ENCODE measurements at regions not wholly inside any gene's neighbourhood (a gene's known extent, or its start where the extent isn't known, plus 50 kb on each side); places are given as distances from the start of the nearest gene placed in this dataset.

DNA sequence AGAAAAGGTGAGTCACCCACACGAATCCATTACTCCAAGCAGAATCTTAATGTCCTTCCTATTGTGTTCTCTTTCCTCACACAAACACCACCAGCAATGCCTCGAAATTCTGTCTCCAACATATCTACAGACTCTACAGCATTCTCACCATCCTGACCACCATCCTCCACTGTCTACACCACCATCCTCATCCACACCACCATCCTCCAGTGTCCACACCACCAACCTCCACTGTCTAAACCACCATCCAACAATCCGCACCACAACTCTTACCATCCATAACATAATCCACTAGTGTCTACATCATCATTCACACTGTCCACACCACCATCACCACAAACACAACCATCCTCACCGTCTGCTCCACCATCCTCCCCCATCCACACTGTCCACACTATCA, 121.6 kb upstream of the ALKAL2 start:
- ATAC-seq (replicated peaks), result no peak
- Mint-ChIP-seq H3K4me1 (no peaks in the 10 kb centered on the region), H3K4me3 (no peak overlapping the region), H3K27me3 (peaks cover 10% of the 10 kb centered on the region), H3K27ac (no peak overlapping the region), H3K9me3 (peaks cover 8% of the 10 kb centered on the region), H3K36me3 (ENCODE audit: low read depth) (no peaks in the 10 kb centered on the region)

DNA sequence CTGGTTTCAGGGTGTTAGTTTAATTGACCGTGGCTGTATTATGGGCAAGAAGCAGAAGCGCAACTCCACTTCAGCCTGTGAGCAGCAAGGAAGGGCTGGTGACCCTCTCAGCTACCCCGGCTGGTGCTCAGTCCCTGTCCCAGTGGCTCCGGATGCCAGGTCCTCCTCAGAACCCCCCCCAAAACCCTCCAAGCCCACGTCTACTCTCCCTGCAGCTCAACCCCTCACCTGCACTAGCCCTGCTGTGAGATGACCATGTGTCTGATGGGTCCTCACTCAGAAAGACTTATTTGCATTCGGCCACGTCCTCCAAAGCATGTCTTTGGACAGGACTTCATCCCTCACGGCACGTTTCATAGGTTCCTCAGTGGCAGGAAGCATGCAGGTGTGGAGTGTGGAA, 119.7 kb upstream of the ALKAL2 start:
- Mint-ChIP-seq H3K4me3 (no peak overlapping the region), H3K4me1 (no peaks in the 10 kb centered on the region), H3K9me3 (peaks cover 7% of the 10 kb centered on the region), H3K27me3 (peaks cover 10% of the 10 kb centered on the region), H3K27ac (no peak overlapping the region), H3K36me3 (ENCODE audit: low read depth) (no peaks in the 10 kb centered on the region)
- ATAC-seq (replicated peaks), result no peak

DNA sequence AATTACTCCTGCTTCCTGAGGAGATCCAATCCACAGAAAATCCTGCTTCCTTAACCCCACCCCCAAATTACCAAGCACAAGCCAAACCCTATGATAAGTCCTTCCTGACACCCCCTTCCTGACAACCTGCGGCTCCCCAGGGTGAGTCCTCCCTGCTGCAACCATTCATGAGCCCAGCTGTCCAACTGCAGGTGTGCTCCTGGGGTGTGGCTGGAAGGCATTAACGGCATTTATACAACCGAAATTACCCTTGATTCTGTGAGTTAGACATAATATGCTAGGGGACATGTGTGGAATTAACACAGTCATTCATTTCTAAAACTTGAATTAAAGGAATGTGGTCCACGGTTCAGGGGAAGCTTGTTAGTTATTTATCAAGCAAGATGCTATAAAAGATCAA, 119.0 kb upstream of the ALKAL2 start:
- no peak for ATAC-seq (replicated peaks)
- Mint-ChIP-seq H3K9me3 (peaks cover 7% of the 10 kb centered on the region), H3K27ac (no peak overlapping the region), H3K36me3 (ENCODE audit: low read depth) (no peaks in the 10 kb centered on the region), H3K4me1 (no peaks in the 10 kb centered on the region), H3K4me3 (no peak overlapping the region), H3K27me3 (peaks cover 10% of the 10 kb centered on the region)

DNA sequence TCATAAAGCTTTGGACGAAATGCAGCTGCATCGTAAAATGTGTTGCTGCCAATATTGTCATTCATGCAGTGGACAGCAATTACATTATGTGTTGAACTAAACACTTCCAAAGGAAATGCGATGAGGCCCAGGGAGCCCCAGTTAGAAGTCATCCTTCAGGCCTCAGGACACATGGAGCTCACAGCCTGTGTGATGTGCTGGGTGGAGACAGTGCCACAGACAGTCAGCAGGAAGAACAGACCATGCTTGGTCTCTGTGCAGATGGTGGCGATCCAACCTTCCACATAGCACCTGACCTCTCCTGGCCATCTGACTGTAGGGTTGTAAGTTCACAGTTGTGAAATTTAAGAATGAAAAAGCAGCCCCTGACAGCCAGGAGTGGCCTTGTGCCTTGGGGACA, 118.3 kb upstream of the ALKAL2 start:
- no peaks in the 10 kb centered on the region for H3K4me1 Mint-ChIP-seq
- H3K36me3 Mint-ChIP-seq (ENCODE audit: low read depth), result no peaks in the 10 kb centered on the region
- H3K27me3 Mint-ChIP-seq, result peaks cover 10% of the 10 kb centered on the region
- ATAC-seq (replicated peaks), result no peak
- no peak overlapping the region for H3K4me3 Mint-ChIP-seq
- peaks cover 7% of the 10 kb centered on the region for H3K9me3 Mint-ChIP-seq
- no peak overlapping the region for H3K27ac Mint-ChIP-seq

DNA sequence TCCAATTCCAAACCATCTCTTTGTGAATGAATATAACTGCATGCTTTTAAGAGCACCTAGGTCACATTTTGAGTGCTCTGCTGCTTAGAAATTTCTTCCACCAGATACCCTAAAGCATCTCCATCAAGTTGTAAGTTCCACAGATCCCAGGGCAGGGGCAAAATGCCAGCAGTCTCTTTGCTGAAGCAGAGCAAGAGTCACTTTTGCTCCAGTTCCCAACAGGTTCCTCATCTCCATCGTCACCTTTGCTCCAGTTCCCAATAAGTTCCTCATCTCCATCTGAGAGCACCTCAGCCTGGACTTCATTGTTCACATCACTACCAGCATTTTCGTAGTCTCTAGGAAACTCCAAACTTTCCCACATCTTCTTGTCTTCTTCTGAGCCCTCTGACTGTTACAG, 116.7 kb upstream of the ALKAL2 start:
- H3K9me3 Mint-ChIP-seq, result peaks cover 7% of the 10 kb centered on the region
- peaks cover 2% of the 10 kb centered on the region for H3K27me3 Mint-ChIP-seq
- no peak for ATAC-seq (replicated peaks)
- H3K4me1 Mint-ChIP-seq, result no peaks in the 10 kb centered on the region
- H3K27ac Mint-ChIP-seq, result no peak overlapping the region
- no peaks in the 10 kb centered on the region for H3K36me3 Mint-ChIP-seq (ENCODE audit: low read depth)
- H3K4me3 Mint-ChIP-seq, result no peak overlapping the region

DNA sequence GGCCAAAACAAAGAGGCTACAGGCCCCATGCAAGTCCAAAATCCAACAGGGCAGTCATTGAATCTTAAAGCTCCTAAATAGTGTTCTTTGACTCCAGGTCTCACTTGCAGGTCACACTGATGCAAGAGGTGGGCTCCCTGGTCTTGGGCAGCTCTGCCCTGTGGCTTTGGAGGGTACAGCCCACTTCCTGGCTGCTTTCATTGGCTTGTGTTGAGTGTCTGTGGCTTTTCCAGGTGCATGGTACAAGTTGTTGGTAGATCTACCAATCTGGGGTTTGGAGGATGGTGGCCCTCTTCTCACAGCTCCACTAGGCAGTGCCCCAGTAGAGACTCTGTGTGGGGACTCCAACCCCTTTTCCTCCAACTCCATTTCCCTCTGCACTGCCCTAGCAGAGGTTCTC, 115.8 kb upstream of the ALKAL2 start:
- ATAC-seq (replicated peaks), result no peak
- peaks cover 7% of the 10 kb centered on the region for H3K9me3 Mint-ChIP-seq

DNA sequence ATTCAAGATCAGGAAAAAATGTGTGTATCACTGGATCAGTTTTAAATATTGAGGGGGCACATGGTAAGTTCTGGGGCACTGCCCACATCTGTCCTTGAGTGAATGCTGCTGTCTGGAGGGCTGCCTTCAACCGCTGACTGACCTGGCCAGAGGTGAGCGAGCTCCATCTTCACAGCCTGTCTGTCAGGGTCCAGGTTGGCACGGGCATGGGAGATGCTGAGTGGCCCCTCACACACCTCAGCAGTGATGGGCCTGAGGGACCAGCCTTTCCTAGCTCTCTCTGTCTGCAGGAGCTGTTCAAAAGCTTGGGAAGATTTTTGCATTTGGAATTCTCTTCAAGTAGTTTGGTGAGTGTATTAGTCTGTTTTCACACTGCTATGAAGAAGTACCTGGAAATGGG, 114.8 kb upstream of the ALKAL2 start:
- H3K27ac Mint-ChIP-seq, result no peak overlapping the region
- no peaks in the 10 kb centered on the region for H3K36me3 Mint-ChIP-seq (ENCODE audit: low read depth)
- H3K9me3 Mint-ChIP-seq, result peaks cover 7% of the 10 kb centered on the region
- H3K27me3 Mint-ChIP-seq, result no peaks in the 10 kb centered on the region
- no peaks in the 10 kb centered on the region for H3K4me1 Mint-ChIP-seq
- no peak overlapping the region for H3K4me3 Mint-ChIP-seq
- no peak for ATAC-seq (replicated peaks)

More for the DNA sequence above, 115.8 kb upstream of the ALKAL2 start:
- Mint-ChIP-seq H3K36me3 (ENCODE audit: low read depth) (no peaks in the 10 kb centered on the region), H3K4me3 (no peak overlapping the region), H3K27me3 (no peaks in the 10 kb centered on the region), H3K4me1 (no peaks in the 10 kb centered on the region), H3K27ac (no peak overlapping the region)

DNA sequence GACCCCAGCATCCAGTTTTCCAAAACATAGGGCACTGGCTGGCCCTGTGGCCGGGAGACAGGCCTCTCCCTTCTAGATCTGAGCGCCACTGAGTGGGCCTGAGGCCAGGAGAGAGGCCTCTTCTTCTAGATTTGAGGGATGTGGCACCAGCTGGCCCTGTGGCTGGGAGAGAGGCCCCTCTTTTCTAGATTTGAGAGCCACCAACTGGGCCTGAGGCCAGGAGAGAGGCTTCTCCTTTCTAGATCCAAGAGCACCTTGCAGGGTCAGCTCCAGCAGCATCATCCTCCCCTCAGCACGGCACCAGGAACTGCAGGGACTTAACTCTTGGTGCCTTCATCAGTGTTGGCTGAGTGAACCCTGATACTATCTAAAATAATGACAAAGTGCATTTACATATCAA, 114.3 kb upstream of the ALKAL2 start:
- Mint-ChIP-seq H3K4me1 (no peaks in the 10 kb centered on the region), H3K27ac (no peak overlapping the region), H3K4me3 (no peak overlapping the region), H3K27me3 (no peaks in the 10 kb centered on the region), H3K9me3 (peaks cover 7% of the 10 kb centered on the region), H3K36me3 (ENCODE audit: low read depth) (no peaks in the 10 kb centered on the region)
- no peak for ATAC-seq (replicated peaks)

DNA sequence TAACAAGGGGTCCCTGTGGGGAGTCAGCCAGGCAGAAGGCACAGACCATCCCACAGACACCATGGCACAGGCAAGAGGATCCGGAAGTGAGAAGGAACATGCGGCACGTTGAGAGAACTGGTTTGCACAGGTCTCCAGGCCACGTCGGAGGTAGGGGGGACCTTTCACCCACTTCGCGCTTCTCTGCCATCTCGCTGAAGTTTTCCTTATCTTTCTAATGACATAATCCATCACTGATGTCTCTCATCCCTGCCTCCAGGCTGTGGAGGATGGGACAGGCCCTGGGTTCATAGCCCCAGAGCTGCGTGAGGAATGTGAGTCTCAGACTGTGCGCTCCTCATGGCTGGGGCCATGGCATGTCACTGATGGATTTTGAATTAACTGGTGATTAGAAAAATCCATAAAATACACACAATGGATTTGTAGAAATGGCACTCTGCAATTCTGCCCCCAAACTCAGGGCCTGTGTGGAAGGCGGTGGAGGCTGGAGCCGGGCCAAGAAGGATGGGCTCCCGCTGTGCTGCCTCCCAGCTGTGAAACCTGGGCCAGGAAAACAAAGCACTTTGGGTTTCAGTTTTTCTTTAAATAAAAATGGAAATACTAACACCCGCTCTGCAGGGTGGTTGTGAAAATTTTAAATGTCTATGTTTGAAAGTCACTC, 113.3 kb upstream of the ALKAL2 start:
- no peaks in the 10 kb centered on the region for H3K36me3 Mint-ChIP-seq (ENCODE audit: low read depth)
- peaks cover 7% of the 10 kb centered on the region for H3K9me3 Mint-ChIP-seq
- H3K4me3 Mint-ChIP-seq, result no peak overlapping the region
- H3K27me3 Mint-ChIP-seq, result no peaks in the 10 kb centered on the region
- H3K27ac Mint-ChIP-seq, result no peak overlapping the region
- H3K4me1 Mint-ChIP-seq, result no peaks in the 10 kb centered on the region
- ATAC-seq (replicated peaks), result no peak

DNA sequence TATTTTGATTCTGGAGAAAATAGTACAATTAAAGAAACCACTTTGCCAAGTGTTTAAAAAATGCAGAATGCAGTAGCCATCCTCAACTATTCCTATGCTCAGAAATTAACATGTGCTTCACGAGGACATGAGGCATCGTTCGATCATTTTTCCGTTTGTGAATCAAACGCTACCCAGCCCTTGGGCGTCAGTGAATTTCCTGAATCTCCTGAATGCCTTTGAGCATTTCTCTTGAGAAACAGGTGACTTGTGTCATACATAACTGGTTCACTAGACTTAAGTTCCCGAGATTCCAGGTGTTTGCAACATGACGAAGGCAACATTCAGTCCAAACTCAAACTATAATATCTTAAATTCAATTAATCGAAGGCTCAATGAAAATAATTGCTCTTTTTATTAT, 110.0 kb upstream of the ALKAL2 start:
- Mint-ChIP-seq H3K4me3 (no peak overlapping the region), H3K27ac (no peak overlapping the region), H3K9me3 (no peaks in the 10 kb centered on the region), H3K27me3 (no peaks in the 10 kb centered on the region), H3K36me3 (ENCODE audit: low read depth) (no peaks in the 10 kb centered on the region), H3K4me1 (peaks cover 10% of the 10 kb centered on the region)
- no peak for ATAC-seq (replicated peaks)

DNA sequence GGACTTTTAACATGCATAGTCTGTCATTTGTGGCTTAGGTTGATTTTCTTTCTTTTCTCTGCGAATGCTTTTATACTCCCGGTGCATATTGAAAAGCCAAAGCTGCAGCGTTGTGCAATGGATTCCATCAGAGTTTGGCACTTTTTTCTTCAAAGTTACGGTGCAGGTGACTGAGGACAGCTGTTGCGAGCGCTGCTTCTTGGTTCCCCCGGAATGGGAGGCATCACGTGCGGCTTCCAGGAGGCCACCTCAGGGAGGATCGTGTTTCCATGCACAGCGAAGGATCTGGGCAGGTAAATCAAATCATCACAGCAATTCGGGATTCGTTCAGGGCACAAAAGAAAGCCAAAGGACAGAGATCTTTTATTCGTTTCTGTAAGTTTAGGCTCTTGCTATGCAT, 109.6 kb upstream of the ALKAL2 start:
- H3K36me3 Mint-ChIP-seq (ENCODE audit: low read depth), result no peaks in the 10 kb centered on the region
- no peak for ATAC-seq (replicated peaks)
- H3K27ac Mint-ChIP-seq, result no peak overlapping the region
- H3K9me3 Mint-ChIP-seq, result no peaks in the 10 kb centered on the region
- peaks cover 10% of the 10 kb centered on the region for H3K4me1 Mint-ChIP-seq
- no peak overlapping the region for H3K4me3 Mint-ChIP-seq
- no peaks in the 10 kb centered on the region for H3K27me3 Mint-ChIP-seq

DNA sequence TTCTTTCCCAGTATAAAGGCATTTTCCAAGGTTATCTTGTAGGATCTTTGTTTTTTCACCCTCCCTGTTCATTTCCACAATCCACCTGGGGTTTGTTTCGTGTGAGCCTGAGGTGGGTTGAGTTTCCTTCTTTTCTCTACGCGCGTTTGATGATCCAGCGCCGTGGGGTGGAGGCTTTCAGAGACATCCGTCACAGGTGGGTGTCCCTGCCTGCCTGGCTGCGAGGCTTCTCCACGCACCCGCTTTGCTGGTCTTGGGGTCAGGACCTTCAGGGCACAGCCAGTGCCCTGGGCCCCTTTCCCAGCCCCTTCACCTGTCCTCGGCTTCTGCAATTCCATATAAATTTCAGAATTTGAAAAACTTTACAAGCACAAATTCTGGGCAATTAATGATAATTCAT, 109.0 kb upstream of the ALKAL2 start:
- no peak for ATAC-seq (replicated peaks)
- Mint-ChIP-seq H3K27me3 (no peaks in the 10 kb centered on the region), H3K4me1 (peaks cover 10% of the 10 kb centered on the region), H3K9me3 (no peaks in the 10 kb centered on the region), H3K36me3 (ENCODE audit: low read depth) (no peaks in the 10 kb centered on the region), H3K4me3 (no peak overlapping the region), H3K27ac (no peak overlapping the region)

DNA sequence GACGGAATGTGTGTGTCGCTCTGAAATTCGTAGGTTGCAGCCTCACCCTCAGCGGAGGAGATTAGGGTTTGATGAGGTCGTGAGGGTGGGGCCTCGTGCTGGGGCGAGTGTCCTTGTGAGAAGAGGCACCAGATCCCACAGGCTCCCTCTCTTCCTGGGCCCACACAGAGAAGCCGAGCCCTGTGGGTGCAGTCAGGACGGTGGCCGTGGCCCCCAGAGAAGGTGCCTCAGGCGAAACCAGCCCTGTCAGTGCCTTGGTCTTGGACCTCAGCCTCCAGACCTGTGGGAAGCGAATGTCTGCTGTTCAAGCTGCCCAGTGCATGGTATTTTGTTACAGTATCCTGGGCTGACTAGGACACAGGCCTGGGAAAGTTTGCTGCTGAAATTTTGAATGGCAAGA, 108.0 kb upstream of the ALKAL2 start:
- Mint-ChIP-seq H3K4me1 (peaks cover 10% of the 10 kb centered on the region), H3K4me3 (no peak overlapping the region), H3K27ac (no peak overlapping the region), H3K36me3 (ENCODE audit: low read depth) (no peaks in the 10 kb centered on the region), H3K9me3 (no peaks in the 10 kb centered on the region), H3K27me3 (no peaks in the 10 kb centered on the region)
- no peak for ATAC-seq (replicated peaks)

DNA sequence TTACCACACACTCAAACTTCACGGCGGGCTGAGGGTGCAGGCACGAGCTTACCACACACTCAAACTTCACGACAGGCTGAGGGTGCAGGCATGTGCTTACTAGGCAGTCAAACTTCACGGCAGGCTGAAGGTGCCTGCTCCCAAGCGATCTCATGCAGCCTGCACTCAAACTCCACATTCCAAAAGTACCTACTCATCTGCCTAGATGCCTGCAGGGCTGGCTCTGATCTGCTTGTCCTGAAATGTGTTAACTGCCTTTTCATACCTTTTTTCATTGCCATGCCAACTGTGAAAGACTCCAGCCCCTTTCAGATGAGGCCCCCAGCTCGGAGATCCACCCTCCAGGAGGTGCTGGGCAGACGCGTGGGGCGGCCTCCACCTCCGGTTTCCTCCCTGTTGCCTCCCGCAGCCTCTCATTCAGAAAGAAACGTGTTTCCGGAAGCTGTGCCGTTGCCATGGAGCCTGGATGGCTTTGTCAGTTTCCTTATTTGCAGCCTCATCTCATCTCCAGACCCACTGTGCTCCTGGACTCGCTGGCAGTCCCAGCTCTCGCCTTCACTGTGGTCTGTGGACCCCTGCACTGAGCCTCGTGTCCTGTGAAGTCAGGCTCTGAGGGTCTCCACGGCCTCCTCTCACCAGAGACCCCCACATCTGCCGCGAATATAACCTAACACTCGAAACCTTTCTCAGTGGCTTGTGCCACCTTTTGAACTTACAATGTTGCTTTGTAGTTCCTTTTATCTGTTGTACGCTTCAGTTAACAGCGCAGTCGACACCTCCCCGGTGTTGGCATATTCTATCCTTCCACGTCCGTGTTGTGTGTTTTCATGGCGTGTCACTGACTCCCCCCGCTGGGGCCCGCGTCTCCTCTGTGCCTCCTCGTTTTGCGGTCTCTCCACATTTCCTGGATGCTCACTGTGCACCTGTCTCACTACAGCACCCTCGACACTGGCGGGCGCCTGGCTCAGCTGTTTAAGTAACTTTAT, 106.1 kb upstream of the ALKAL2 start:
- H3K27ac Mint-ChIP-seq, result peak overlapping the region; percentile 74
- no peaks in the 10 kb centered on the region for H3K36me3 Mint-ChIP-seq (ENCODE audit: low read depth)
- peaks cover 10% of the 10 kb centered on the region for H3K4me1 Mint-ChIP-seq
- ATAC-seq (replicated peaks), result peak; percentile 97
- H3K27me3 Mint-ChIP-seq, result no peaks in the 10 kb centered on the region
- peak overlapping the region; percentile 81 for H3K4me3 Mint-ChIP-seq
- peaks cover 2% of the 10 kb centered on the region for H3K9me3 Mint-ChIP-seq

DNA sequence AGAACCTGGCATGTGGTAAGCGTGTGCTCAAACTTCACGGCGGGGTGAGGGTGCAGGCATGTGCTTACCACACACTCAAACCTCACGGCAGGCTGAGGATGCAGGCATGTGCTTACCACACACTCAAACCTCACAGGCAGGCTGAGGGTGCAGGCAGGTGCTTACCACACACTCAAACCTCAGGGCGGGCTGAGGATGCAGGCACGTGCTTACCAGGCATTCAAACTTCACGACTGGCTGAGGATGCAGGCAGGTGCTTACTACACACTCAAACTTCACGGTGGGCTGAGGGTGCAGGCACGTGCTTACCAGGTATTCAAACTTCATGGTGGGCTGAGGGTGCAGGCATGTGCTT, 105.0 kb upstream of the ALKAL2 start:
- ATAC-seq (replicated peaks), result no peak
- H3K27me3 Mint-ChIP-seq, result no peaks in the 10 kb centered on the region
- no peak overlapping the region for H3K27ac Mint-ChIP-seq
- no peaks in the 10 kb centered on the region for H3K36me3 Mint-ChIP-seq (ENCODE audit: low read depth)
- peaks cover 10% of the 10 kb centered on the region for H3K4me1 Mint-ChIP-seq
- H3K4me3 Mint-ChIP-seq, result no peak overlapping the region
- H3K9me3 Mint-ChIP-seq, result peaks cover 4% of the 10 kb centered on the region
